ENCODE measurements at regions not wholly inside any gene's neighbourhood (a gene's known extent, or its start where the extent isn't known, plus 50 kb on each side); places are given as distances from the start of the nearest gene placed in this dataset.

DNA sequence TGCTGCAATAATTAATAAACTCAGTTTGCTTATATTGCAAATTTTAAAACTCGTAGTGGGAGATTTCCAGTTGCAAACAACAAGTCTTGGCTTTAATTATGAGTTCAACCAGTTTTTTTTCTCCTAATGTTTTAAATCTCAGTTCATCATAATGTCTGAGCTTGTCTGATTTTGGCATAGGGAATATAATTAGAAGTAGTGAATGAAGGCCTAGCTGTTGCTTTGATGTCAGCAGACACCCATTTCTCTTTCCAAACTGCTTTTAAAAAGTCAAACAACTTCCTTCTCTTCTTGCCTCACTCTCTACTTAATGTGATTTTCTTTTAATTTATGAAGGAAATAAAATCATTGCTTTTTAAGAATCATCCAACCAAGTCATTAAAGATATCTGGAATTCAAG, 1462.1 kb downstream of the DPP10 start:
- Histone ChIP-seq H3K36me3 (no peaks in the 10 kb centered on the region), H3K4me1 (no peaks in the 10 kb centered on the region), H3K27ac (no peak overlapping the region), H3K9me3 (no peaks in the 10 kb centered on the region), H3K27me3 (no peaks in the 10 kb centered on the region), H3K4me3 (no peak overlapping the region)
- 71 to 81% methylated on average over 1 of the region's 1 CpG for WGBS, 2 donors
- TF ChIP-seq, protein P1, sequence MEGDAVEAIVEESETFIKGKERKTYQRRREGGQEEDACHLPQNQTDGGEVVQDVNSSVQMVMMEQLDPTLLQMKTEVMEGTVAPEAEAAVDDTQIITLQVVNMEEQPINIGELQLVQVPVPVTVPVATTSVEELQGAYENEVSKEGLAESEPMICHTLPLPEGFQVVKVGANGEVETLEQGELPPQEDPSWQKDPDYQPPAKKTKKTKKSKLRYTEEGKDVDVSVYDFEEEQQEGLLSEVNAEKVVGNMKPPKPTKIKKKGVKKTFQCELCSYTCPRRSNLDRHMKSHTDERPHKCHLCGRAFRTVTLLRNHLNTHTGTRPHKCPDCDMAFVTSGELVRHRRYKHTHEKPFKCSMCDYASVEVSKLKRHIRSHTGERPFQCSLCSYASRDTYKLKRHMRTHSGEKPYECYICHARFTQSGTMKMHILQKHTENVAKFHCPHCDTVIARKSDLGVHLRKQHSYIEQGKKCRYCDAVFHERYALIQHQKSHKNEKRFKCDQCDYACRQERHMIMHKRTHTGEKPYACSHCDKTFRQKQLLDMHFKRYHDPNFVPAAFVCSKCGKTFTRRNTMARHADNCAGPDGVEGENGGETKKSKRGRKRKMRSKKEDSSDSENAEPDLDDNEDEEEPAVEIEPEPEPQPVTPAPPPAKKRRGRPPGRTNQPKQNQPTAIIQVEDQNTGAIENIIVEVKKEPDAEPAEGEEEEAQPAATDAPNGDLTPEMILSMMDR (IDR thresholded peaks at IDR 0.05): no peak
- TF ChIP-seq EP300 (IDR thresholded peaks at IDR 0.05) (no peak), POLR2A (IDR thresholded peaks at IDR 0.05) (no peak)
- no peak for DNase-seq (ENCODE audit: low spot score in 2 of 2)

DNA sequence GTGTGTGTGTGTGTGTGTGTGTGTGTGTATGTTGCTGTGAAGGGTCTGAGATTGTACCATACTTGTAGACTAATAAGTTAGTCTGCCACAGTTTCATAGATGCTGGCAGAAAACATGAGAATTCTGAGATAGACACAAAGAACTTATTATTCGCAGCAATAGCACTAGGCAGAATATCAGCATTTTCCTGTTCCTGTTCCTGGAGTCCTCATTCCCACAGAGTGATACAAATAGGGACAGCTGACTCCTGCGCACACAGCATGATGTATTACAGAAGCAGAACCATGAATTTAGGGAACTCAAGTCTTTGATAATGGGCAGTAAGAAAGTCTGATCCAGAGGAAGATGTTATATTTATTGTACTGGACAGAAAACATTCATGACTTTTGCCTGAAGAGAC, 1466.3 kb downstream of the DPP10 start:
- H3K27ac ChIP-seq: no peak overlapping the region
- 48 to 58% methylated on average over 2 of the region's 2 CpGs for WGBS, 2 donors
- no peak overlapping the region for H3K4me3 ChIP-seq
- no peaks in the 10 kb centered on the region for H3K27me3 ChIP-seq
- H3K4me1 ChIP-seq: no peaks in the 10 kb centered on the region
- DNase-seq (ENCODE audit: low spot score in 2 of 2): no peak
- H3K9me3 ChIP-seq: no peaks in the 10 kb centered on the region
- no peaks in the 10 kb centered on the region for H3K36me3 ChIP-seq
- no peak for TF ChIP-seq POLR2A (IDR thresholded peaks at IDR 0.05)
- TF ChIP-seq, protein P1 (IDR thresholded peaks at IDR 0.05): no peak
- TF ChIP-seq EP300 (IDR thresholded peaks at IDR 0.05): no peak

- Histone ChIP-seq H3K9me3 (no peaks in the 10 kb centered on the region), H3K4me3 (no peak overlapping the region), H3K4me1 (no peaks in the 10 kb centered on the region), H3K27ac (no peak overlapping the region), H3K27me3 (no peaks in the 10 kb centered on the region), H3K36me3 (no peaks in the 10 kb centered on the region)
- DNase-seq (ENCODE audit: low spot score in 2 of 2): no peak
- TF ChIP-seq EP300 (IDR thresholded peaks at IDR 0.05) (no peak), POLR2A (IDR thresholded peaks at IDR 0.05) (no peak)
- TF ChIP-seq, protein P1 (IDR thresholded peaks at IDR 0.05): no peak
- WGBS, 2 donors: 77 to 78% methylated on average over 6 of the region's 6 CpGs
Observed at GRCh38 chr2:115910270-115910669, 1467.8 kb downstream of the DPP10 start.

GRCh38 chr2:115913921-115914320, 1471.5 kb downstream of the DPP10 start:
- Histone ChIP-seq H3K4me1 (no peaks in the 10 kb centered on the region), H3K27me3 (no peaks in the 10 kb centered on the region), H3K9me3 (no peaks in the 10 kb centered on the region), H3K27ac (no peak overlapping the region), H3K4me3 (no peak overlapping the region), H3K36me3 (no peaks in the 10 kb centered on the region)
- no peak for TF ChIP-seq EP300 (IDR thresholded peaks at IDR 0.05)
- TF ChIP-seq POLR2A (IDR thresholded peaks at IDR 0.05): no peak
- TF ChIP-seq, protein P1 (IDR thresholded peaks at IDR 0.05): no peak
- no peak for DNase-seq (ENCODE audit: low spot score in 2 of 2)
- 82 to 88% methylated on average over 5 of the region's 5 CpGs for WGBS, 2 donors

- Histone ChIP-seq H3K27ac (no peak overlapping the region), H3K9me3 (no peaks in the 10 kb centered on the region), H3K4me1 (no peaks in the 10 kb centered on the region), H3K36me3 (no peaks in the 10 kb centered on the region), H3K4me3 (no peak overlapping the region), H3K27me3 (no peaks in the 10 kb centered on the region)
- TF ChIP-seq EP300 (IDR thresholded peaks at IDR 0.05) (no peak), POLR2A (IDR thresholded peaks at IDR 0.05) (no peak)
- TF ChIP-seq, protein P1 (IDR thresholded peaks at IDR 0.05): no peak
- whole genome bisulfite sequencing, 2 donors: 41 to 49% methylated on average over 2 of the region's 2 CpGs
- no peak for DNase-seq (ENCODE audit: low spot score in 2 of 2)
Observed at GRCh38 chr2:115921541-115921940, 1479.1 kb downstream of the DPP10 start.

Data from tibial nerve (tissue), 4 donors.